Panc1 (cell line): ENCODE measurements at regions not wholly inside any gene's neighbourhood (a gene's known extent, or its start where the extent isn't known, plus 50 kb on each side); places are given as distances from the start of the nearest gene placed in this dataset.

ENCODE experiments used
- ATAC-seq: fragments of 200-7000 bp; cut with Tn5 transposase; 2 replicates; pipeline ENCODE4 v1.9.1; 2020; ENCODE audit warnings: mild to moderate bottlenecking, moderate library complexity
- BruUV-seq: library from RNA; stranded (reverse); fragments of 400-500 nt; replicated peaks from 2 replicates; lab custom pipeline; 2021; lab: Mats Ljungman, UMichigan
- CTCF ChIA-PET: fragments of 300-600 bp; sonication (Branson Sonifier 250); formaldehyde crosslinking; loops from one replicate; lab custom pipeline; 2022; ENCODE audit warnings: antibody characterized with exemption; lab: Charles Lee
- POLR2A ChIA-PET: fragments of 300-600 bp; sonication (Branson Sonifier 250); formaldehyde crosslinking; loops from one replicate; lab custom pipeline; 2022; ENCODE audit warnings: antibody characterized with exemption; lab: Charles Lee
- DNase-seq: peaks from one replicate; pipeline ENCODE4 v3.0.0-alpha.2; 2010; ENCODE audit warnings: low read depth, low spot score
- H3K27ac ChIP-seq: 2 replicates; pipeline ENCODE4 v1.5.1; 2011; ENCODE audit warnings: mild to moderate bottlenecking, low read length, inconsistent platforms
- H3K27me3 ChIP-seq: fragments of 200-500 bp; sonication (Bioruptor generic); 2 replicates; pipeline ENCODE4 v1.6.0; 2014; ENCODE audit warnings: low read length, inconsistent platforms; ENCODE audit not compliant: control insufficient read depth, insufficient read depth
- H3K36me3 ChIP-seq: fragments of 200-500 bp; sonication (Bioruptor generic); 2 replicates; pipeline ENCODE4 v1.5.1; 2014; ENCODE audit warnings: inconsistent platforms, mild to moderate bottlenecking, low read length, moderate library complexity; ENCODE audit not compliant: control insufficient read depth, insufficient read depth
- H3K4me1 ChIP-seq: 2 replicates; pipeline ENCODE4 v1.5.1; 2011; ENCODE audit warnings: inconsistent platforms, mild to moderate bottlenecking, low read length, moderate library complexity; ENCODE audit not compliant: control insufficient read depth, insufficient read depth
- H3K4me3 ChIP-seq, 2 experiments: 2 replicates each; pipeline ENCODE4 v1.5.1; 2011 to 2012; ENCODE audit warnings: low read depth in 2 of 2, low read length in 2 of 2, mild to moderate bottlenecking in 2 of 2, inconsistent platforms in 1 of 2, moderate library complexity in 1 of 2
- H3K9me3 ChIP-seq: fragments of 200-500 bp; sonication (Bioruptor generic); 2 replicates; pipeline ENCODE4 v1.5.1; 2014; ENCODE audit warnings: low read depth, mild to moderate bottlenecking, inconsistent platforms, low read length, moderate library complexity; ENCODE audit not compliant: control insufficient read depth, insufficient read depth
- CTCF ChIP-seq: fragments of 450-650 bp; IDR thresholded peaks from 2 replicates; pipeline ENCODE4 v1.5.1; 2017; ENCODE audit warnings: mild to moderate bottlenecking
- POLR2AphosphoS5 ChIP-seq: IDR thresholded peaks from 2 replicates; pipeline ENCODE4 v1.6.1; 2012; ENCODE audit warnings: mild to moderate bottlenecking, low read depth, low read length, moderate library complexity
- REST ChIP-seq, 2 experiments: IDR thresholded peaks; 2 replicates each; pipeline ENCODE4 v1.6.1; 2011 to 2012; ENCODE audit warnings: low read depth in 2 of 2, control low read depth in 1 of 2, low read length in 1 of 2, mild to moderate bottlenecking in 1 of 2, moderate library complexity in 1 of 2; ENCODE audit not compliant: insufficient read depth in 1 of 2
- SIN3A ChIP-seq: IDR thresholded peaks from 2 replicates; pipeline ENCODE4 v1.6.1; 2012; ENCODE audit warnings: low read depth, mild to moderate bottlenecking, low read length, moderate library complexity, borderline replicate concordance; ENCODE audit not compliant: insufficient read depth
- TCF7L2 ChIP-seq: IDR thresholded peaks from 2 replicates; pipeline ENCODE4 v1.6.1; 2011; ENCODE audit warnings: mild to moderate bottlenecking, low read depth, low read length, inconsistent platforms
- in situ Hi-C: cut with HindIII; loops from 2 replicates; pipeline ENCODE4 v1.10.0; 2016; ENCODE audit warnings: low sequenced_read_pairs, low pct_unique_long_range_greater_than_20kb
- intact Hi-C: fragments of 100-400 bp; cut with micrococcal nuclease; formaldehyde crosslinking; loops from one replicate; pipeline ENCODE4 v1.10.0; 2022; ENCODE audit not compliant: unreplicated experiment

- intact Hi-C loops (no loop called here), in situ Hi-C loops (no loop called here)
- no peak for DNase-seq
- no peak for ATAC-seq
- POLR2A ChIA-PET = no interaction called here
- no TSS peak for BruUV-seq
- no peak overlapping the region for H3K4me3 ChIP-seq
- H3K27ac ChIP-seq = no peak overlapping the region
- TF ChIP-seq SIN3A (no peak), REST (IDR thresholded peaks at IDR 0.05; ENCODE audit: insufficient read depth in 1 of 2, low read depth in 2 of 2, low read length in 1 of 2) (no peak), TCF7L2 (no peak), POLR2AphosphoS5 (no peak)
- H3K4me1 ChIP-seq = no peaks in the 10 kb centered on the region
- CTCF ChIA-PET = no interaction called here
- no peaks in the 10 kb centered on the region for H3K9me3 ChIP-seq
- H3K36me3 ChIP-seq = no peaks in the 10 kb centered on the region
- no peaks in the 10 kb centered on the region for H3K27me3 ChIP-seq
These were observed 168.3 kb downstream of the DUSP6 start for GRCh38 chr12:89183985-89184435.

GRCh38 chr12:89181271-89181920 is 170.9 kb downstream of the DUSP6 start:
- Histone ChIP-seq H3K4me3 (no peak overlapping the region), H3K4me1 (no peaks in the 10 kb centered on the region), H3K9me3 (no peaks in the 10 kb centered on the region), H3K27ac (no peak overlapping the region), H3K27me3 (no peaks in the 10 kb centered on the region), H3K36me3 (no peaks in the 10 kb centered on the region)
- POLR2A ChIA-PET = no interaction called here
- CTCF ChIA-PET = no interaction called here
- in situ Hi-C loops = no loop called here
- TF ChIP-seq TCF7L2 (no peak), SIN3A (no peak), POLR2AphosphoS5 (no peak), REST (IDR thresholded peaks at IDR 0.05; ENCODE audit: insufficient read depth in 1 of 2, low read depth in 2 of 2, low read length in 1 of 2) (no peak), CTCF (no peak)
- ATAC-seq (no peak), DNase-seq (no peak)
- intact Hi-C loops = no loop called here
- no TSS peak for BruUV-seq
